Keratinocyte (primary cell): ENCODE measurements at regions not wholly inside any gene's neighbourhood (a gene's known extent, or its start where the extent isn't known, plus 50 kb on each side); places are given as distances from the start of the nearest gene placed in this dataset.

Experiments
- DNase-seq: peaks from one replicate; pipeline ENCODE4 v3.0.0-alpha.2; 2011; ENCODE audit warnings: low read depth, missing footprints, low spot score
- FAIRE-seq: peaks from 2 replicates; lab custom pipeline; 2011; peaks lifted over from hg19 to GRCh38; lab: Jason Lieb, UNC
- H2AFZ ChIP-seq: 2 replicates; pipeline ENCODE4 v1.6.0; 2012; ENCODE audit warnings: low read length, control low read depth, inconsistent platforms; ENCODE audit not compliant: control insufficient read depth
- H3K27ac ChIP-seq: 2 replicates; pipeline ENCODE4 v1.5.1; 2011; ENCODE audit warnings: low read length; ENCODE audit not compliant: control insufficient read depth, insufficient read depth
- H3K27me3 ChIP-seq: 3 replicates; pipeline ENCODE4 v1.6.0; 2011; ENCODE audit warnings: low read length; ENCODE audit not compliant: control insufficient read depth, insufficient read depth; ENCODE audit errors: extremely low read depth
- H3K36me3 ChIP-seq, 2 experiments: 2 replicates in 1 of 2; 3 replicates in 1 of 2; pipeline ENCODE4 v1.5.1; 2011; ENCODE audit warnings: low read length in 2 of 2, mild to moderate bottlenecking in 1 of 2; ENCODE audit not compliant: control insufficient read depth in 2 of 2, insufficient read depth in 2 of 2; ENCODE audit errors: extremely low read depth in 1 of 2
- H3K4me1 ChIP-seq: 3 replicates; pipeline ENCODE4 v1.5.1; 2011; ENCODE audit warnings: low read length; ENCODE audit not compliant: control insufficient read depth, insufficient read depth; ENCODE audit errors: extremely low read depth
- H3K4me2 ChIP-seq: 3 replicates; pipeline ENCODE4 v1.6.0; 2011; ENCODE audit warnings: low read depth, low read length; ENCODE audit not compliant: control insufficient read depth, insufficient read depth; ENCODE audit errors: extremely low read depth
- H3K4me3 ChIP-seq, 3 experiments: fragments of 200-600 bp in 1 of 3; sonication (generic) in 1 of 3; 2 replicates in 2 of 3; 3 replicates in 1 of 3; pipeline ENCODE4 v1.5.1; 2011 to 2016; ENCODE audit warnings: low read length in 3 of 3, mild to moderate bottlenecking in 3 of 3, control low read depth in 2 of 3, inconsistent platforms in 1 of 3, low read depth in 1 of 3, mixed read lengths in 1 of 3, mixed run types in 1 of 3, moderate library complexity in 1 of 3; ENCODE audit not compliant: control insufficient read depth in 2 of 3, insufficient read depth in 2 of 3; ENCODE audit errors: extremely low read depth in 1 of 3
- H3K79me2 ChIP-seq: 2 replicates; pipeline ENCODE4 v1.6.0; 2012; ENCODE audit warnings: low read length; ENCODE audit not compliant: control insufficient read depth, insufficient read depth
- H3K9ac ChIP-seq: 3 replicates; pipeline ENCODE4 v1.6.0; 2011; ENCODE audit warnings: low read length; ENCODE audit not compliant: control insufficient read depth, insufficient read depth; ENCODE audit errors: extremely low read depth
- H3K9me1 ChIP-seq: 3 replicates; pipeline ENCODE4 v1.6.0; 2011; ENCODE audit warnings: low read length; ENCODE audit not compliant: control insufficient read depth, insufficient read depth; ENCODE audit errors: extremely low read depth
- H3K9me3 ChIP-seq: 2 replicates; pipeline ENCODE4 v1.5.1; 2012; ENCODE audit warnings: low read depth, low read length; ENCODE audit not compliant: control insufficient read depth
- H4K20me1 ChIP-seq: 3 replicates; pipeline ENCODE4 v1.6.0; 2011; ENCODE audit warnings: low read length; ENCODE audit not compliant: control insufficient read depth, insufficient read depth; ENCODE audit errors: extremely low read depth
- CTCF ChIP-seq, 3 experiments: IDR thresholded peaks in 1 of 3; conservative IDR thresholded peaks in 1 of 3; optimal IDR thresholded peaks in 1 of 3; 2 replicates in 2 of 3; 3 replicates in 1 of 3; pipeline versions ENCODE3 to v1.5.1; 2011; ENCODE audit warnings: low read length in 3 of 3, mild to moderate bottlenecking in 3 of 3, moderate library complexity in 2 of 3, control low read depth in 1 of 3, inconsistent platforms in 1 of 3; ENCODE audit not compliant: insufficient read depth in 2 of 3; ENCODE audit errors: extremely low read depth in 1 of 3
- EZH2 ChIP-seq: IDR thresholded peaks from one replicate; pipeline ENCODE4 v1.6.1; 2012; ENCODE audit warnings: inconsistent platforms, mild to moderate bottlenecking, low read length, moderate library complexity
- dilution Hi-C: fragments of 300-500 bp; cut with MboI; formaldehyde crosslinking; loops from one replicate; pipeline ENCODE4 v1.7.0; 2020; ENCODE audit warnings: low sequenced_read_pairs; ENCODE audit not compliant: extremely low pct_ligation_motif_present

- Histone ChIP-seq H3K4me2 (peak overlapping the region; percentile 45), H3K79me2 (no peaks in the 10 kb centered on the region), H3K9me1 (no peaks in the 10 kb centered on the region), H4K20me1 (no peaks in the 10 kb centered on the region), H3K36me3 (no peaks in the 10 kb centered on the region), H2AFZ (no peak overlapping the region), H3K9me3 (peaks cover 2% of the 10 kb centered on the region), H3K27me3 (peaks cover 5% of the 10 kb centered on the region), H3K4me1 (peaks cover 13% of the 10 kb centered on the region), H3K9ac (no peak overlapping the region), H3K27ac (no peak overlapping the region), H3K4me3 (no peak overlapping the region)
- no peak for FAIRE-seq
- TF ChIP-seq EZH2 (no peak), CTCF (optimal IDR thresholded peaks at IDR 0.05 in 1 of 3, IDR thresholded peaks at IDR 0.05 in 1 of 3, conservative IDR thresholded peaks at IDR 0.05 in 1 of 3; ENCODE audit: extremely low read depth in 1 of 3, insufficient read depth in 2 of 3, low read length in 3 of 3) (no peak)
- DNase-seq: no peak
- dilution Hi-C loops: no loop called here
Observed at GRCh38 chr11:64447831-64448598, 89.1 kb downstream of the RPS6KA4 start.

- DNase-seq (no peak), FAIRE-seq (no peak)
- Histone ChIP-seq H3K4me3 (peak overlapping the region in 1 of 3 experiments; percentile 11), H3K9me3 (peaks cover 2% of the 10 kb centered on the region), H3K79me2 (no peaks in the 10 kb centered on the region), H3K4me1 (peaks cover 13% of the 10 kb centered on the region), H3K27me3 (peaks cover 5% of the 10 kb centered on the region), H3K27ac (no peak overlapping the region), H2AFZ (peak overlapping the region; percentile 64), H3K4me2 (peak overlapping the region; percentile 45), H3K9me1 (no peaks in the 10 kb centered on the region), H3K36me3 (no peaks in the 10 kb centered on the region), H3K9ac (no peak overlapping the region), H4K20me1 (no peaks in the 10 kb centered on the region)
- dilution Hi-C loops: no loop called here
- TF ChIP-seq CTCF (optimal IDR thresholded peaks at IDR 0.05 in 1 of 3, IDR thresholded peaks at IDR 0.05 in 1 of 3, conservative IDR thresholded peaks at IDR 0.05 in 1 of 3; ENCODE audit: extremely low read depth in 1 of 3, insufficient read depth in 2 of 3, low read length in 3 of 3): peak; percentile 61 to 91 (median 86)
- no peak for TF ChIP-seq EZH2
Observed at GRCh38 chr11:64448599-64449380, 89.8 kb downstream of the RPS6KA4 start.
